ENCODE measurements at regions not wholly inside any gene's neighbourhood (a gene's known extent, or its start where the extent isn't known, plus 50 kb on each side); places are given as distances from the start of the nearest gene placed in this dataset.

DNA sequence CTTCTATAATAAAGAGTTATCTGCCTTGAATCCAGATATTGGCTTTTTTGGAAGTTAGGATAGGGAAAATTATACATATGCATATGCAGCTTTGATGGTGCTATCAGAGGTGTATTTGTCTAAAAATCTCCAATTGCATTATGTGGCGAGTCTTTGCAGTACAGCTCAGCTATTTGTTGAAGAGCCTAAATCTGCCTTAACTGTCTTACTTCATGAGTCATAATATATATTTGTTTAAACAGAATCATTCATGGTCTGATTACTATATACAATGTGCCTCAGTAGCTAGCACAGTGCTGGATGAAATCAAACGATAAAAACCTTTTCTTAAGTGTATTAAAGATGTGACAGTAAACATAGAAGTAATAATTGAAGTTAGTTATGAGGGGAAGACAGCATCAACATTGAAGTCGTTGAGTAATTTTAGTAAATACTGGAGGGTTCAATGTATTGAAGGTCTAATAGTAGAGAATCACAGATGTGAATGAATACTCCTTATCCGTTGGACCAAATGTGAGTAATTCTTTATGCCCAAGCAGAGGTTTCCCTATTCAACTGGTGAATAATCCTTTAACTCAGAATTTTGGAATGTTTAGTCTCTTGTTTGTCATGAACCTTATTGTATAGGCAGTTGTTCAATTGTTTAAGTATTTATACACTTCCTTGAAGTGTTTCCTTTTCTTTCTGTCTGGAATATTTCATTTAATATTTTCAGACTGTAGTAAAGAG, 74.8 kb upstream of the NAALADL2 start (continued):
- TF ChIP-seq HNF4A (conservative IDR thresholded peaks at IDR 0.05): no peak
- TF ChIP-seq, protein P1, sequence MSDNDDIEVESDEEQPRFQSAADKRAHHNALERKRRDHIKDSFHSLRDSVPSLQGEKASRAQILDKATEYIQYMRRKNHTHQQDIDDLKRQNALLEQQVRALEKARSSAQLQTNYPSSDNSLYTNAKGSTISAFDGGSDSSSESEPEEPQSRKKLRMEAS (IDR thresholded peaks at IDR 0.05): no peak
- no peak for TF ChIP-seq GABPA (IDR thresholded peaks at IDR 0.05 in 1 of 2, conservative IDR thresholded peaks at IDR 0.05 in 1 of 2)
- no peak for TF ChIP-seq RXRA (IDR thresholded peaks at IDR 0.05)
- no peak for TF ChIP-seq FOXA2 (IDR thresholded peaks at IDR 0.05)

DNA sequence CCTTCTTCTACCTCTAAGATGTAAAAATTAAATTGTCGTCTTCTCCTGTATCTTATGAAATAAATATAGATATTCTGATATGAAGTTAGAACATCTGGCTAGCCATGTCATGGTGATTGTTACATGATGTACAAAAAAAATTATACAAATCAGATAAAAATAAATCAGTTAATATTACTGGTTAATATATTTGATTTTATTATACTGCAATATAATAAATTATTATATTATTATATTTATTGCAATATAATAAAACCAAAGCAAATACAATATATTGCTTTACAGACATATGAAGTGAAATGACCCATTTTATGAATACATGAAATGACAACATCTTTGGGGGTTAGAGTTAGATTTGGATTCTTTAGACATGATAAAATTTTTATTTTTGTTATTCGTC, 72.3 kb upstream of the NAALADL2 start:
- 89% methylated on average over 2 of the region's 2 CpGs for WGBS
- H3K27ac ChIP-seq (ENCODE audit: low read depth in 1 of 2, low read length in 2 of 2): no peak overlapping the region
- no peaks in the 10 kb centered on the region for H3K4me1 ChIP-seq (ENCODE audit: control insufficient read depth in 4 of 4, insufficient read depth in 4 of 4, low read length in 3 of 4)
- no peak for DNase-seq (ENCODE audit: low spot score)
- no peak overlapping the region for H3K4me3 ChIP-seq (ENCODE audit: low read depth in 1 of 3, low read length in 3 of 3)
- H3K9me3 ChIP-seq (ENCODE audit: control insufficient read depth in 4 of 4, low read length in 3 of 4): no peaks in the 10 kb centered on the region
- no peak overlapping the region for H3K9ac ChIP-seq (ENCODE audit: low read depth in 1 of 2, low read length in 2 of 2)
- no peaks in the 10 kb centered on the region for H3K36me3 ChIP-seq (ENCODE audit: control insufficient read depth in 4 of 4, insufficient read depth in 3 of 4, low read depth in 1 of 4, low read length in 3 of 4)
- no peaks in the 10 kb centered on the region for H3K27me3 ChIP-seq (ENCODE audit: control insufficient read depth in 4 of 4, insufficient read depth in 4 of 4, low read length in 3 of 4)
- TF ChIP-seq FOXA2 (IDR thresholded peaks at IDR 0.05) (no peak), RAD21 (IDR thresholded peaks at IDR 0.05) (no peak), YY1 (IDR thresholded peaks at IDR 0.05) (no peak), HNF4G (IDR thresholded peaks at IDR 0.05) (no peak), HNF4A (conservative IDR thresholded peaks at IDR 0.05) (no peak), SP1 (IDR thresholded peaks at IDR 0.05) (no peak), FOXA1 (IDR thresholded peaks at IDR 0.05) (no peak), RXRA (IDR thresholded peaks at IDR 0.05) (no peak), GABPA (IDR thresholded peaks at IDR 0.05 in 1 of 2, conservative IDR thresholded peaks at IDR 0.05 in 1 of 2) (no peak), JUND (IDR thresholded peaks at IDR 0.05) (no peak), NR2F2 (IDR thresholded peaks at IDR 0.05) (no peak)
- TF ChIP-seq, protein P2, sequence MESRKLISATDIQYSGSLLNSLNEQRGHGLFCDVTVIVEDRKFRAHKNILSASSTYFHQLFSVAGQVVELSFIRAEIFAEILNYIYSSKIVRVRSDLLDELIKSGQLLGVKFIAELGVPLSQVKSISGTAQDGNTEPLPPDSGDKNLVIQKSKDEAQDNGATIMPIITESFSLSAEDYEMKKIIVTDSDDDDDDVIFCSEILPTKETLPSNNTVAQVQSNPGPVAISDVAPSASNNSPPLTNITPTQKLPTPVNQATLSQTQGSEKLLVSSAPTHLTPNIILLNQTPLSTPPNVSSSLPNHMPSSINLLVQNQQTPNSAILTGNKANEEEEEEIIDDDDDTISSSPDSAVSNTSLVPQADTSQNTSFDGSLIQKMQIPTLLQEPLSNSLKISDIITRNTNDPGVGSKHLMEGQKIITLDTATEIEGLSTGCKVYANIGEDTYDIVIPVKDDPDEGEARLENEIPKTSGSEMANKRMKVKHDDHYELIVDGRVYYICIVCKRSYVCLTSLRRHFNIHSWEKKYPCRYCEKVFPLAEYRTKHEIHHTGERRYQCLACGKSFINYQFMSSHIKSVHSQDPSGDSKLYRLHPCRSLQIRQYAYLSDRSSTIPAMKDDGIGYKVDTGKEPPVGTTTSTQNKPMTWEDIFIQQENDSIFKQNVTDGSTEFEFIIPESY (IDR thresholded peaks at IDR 0.05): no peak
- TF ChIP-seq, protein P3, sequence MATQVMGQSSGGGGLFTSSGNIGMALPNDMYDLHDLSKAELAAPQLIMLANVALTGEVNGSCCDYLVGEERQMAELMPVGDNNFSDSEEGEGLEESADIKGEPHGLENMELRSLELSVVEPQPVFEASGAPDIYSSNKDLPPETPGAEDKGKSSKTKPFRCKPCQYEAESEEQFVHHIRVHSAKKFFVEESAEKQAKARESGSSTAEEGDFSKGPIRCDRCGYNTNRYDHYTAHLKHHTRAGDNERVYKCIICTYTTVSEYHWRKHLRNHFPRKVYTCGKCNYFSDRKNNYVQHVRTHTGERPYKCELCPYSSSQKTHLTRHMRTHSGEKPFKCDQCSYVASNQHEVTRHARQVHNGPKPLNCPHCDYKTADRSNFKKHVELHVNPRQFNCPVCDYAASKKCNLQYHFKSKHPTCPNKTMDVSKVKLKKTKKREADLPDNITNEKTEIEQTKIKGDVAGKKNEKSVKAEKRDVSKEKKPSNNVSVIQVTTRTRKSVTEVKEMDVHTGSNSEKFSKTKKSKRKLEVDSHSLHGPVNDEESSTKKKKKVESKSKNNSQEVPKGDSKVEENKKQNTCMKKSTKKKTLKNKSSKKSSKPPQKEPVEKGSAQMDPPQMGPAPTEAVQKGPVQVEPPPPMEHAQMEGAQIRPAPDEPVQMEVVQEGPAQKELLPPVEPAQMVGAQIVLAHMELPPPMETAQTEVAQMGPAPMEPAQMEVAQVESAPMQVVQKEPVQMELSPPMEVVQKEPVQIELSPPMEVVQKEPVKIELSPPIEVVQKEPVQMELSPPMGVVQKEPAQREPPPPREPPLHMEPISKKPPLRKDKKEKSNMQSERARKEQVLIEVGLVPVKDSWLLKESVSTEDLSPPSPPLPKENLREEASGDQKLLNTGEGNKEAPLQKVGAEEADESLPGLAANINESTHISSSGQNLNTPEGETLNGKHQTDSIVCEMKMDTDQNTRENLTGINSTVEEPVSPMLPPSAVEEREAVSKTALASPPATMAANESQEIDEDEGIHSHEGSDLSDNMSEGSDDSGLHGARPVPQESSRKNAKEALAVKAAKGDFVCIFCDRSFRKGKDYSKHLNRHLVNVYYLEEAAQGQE (IDR thresholded peaks at IDR 0.05): no peak
- TF ChIP-seq, protein P1 (IDR thresholded peaks at IDR 0.05): no peak
- TF ChIP-seq, protein P4, sequence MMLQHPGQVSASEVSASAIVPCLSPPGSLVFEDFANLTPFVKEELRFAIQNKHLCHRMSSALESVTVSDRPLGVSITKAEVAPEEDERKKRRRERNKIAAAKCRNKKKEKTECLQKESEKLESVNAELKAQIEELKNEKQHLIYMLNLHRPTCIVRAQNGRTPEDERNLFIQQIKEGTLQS (IDR thresholded peaks at IDR 0.05): no peak
- TF ChIP-seq, protein P5, sequence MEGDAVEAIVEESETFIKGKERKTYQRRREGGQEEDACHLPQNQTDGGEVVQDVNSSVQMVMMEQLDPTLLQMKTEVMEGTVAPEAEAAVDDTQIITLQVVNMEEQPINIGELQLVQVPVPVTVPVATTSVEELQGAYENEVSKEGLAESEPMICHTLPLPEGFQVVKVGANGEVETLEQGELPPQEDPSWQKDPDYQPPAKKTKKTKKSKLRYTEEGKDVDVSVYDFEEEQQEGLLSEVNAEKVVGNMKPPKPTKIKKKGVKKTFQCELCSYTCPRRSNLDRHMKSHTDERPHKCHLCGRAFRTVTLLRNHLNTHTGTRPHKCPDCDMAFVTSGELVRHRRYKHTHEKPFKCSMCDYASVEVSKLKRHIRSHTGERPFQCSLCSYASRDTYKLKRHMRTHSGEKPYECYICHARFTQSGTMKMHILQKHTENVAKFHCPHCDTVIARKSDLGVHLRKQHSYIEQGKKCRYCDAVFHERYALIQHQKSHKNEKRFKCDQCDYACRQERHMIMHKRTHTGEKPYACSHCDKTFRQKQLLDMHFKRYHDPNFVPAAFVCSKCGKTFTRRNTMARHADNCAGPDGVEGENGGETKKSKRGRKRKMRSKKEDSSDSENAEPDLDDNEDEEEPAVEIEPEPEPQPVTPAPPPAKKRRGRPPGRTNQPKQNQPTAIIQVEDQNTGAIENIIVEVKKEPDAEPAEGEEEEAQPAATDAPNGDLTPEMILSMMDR (IDR thresholded peaks at IDR 0.05; ENCODE audit: low read depth, low read length, missing input control): no peak
